Osteocyte (in vitro differentiated cells): ENCODE measurements at regions not wholly inside any gene's neighbourhood (a gene's known extent, or its start where the extent isn't known, plus 50 kb on each side); places are given as distances from the start of the nearest gene placed in this dataset.

Source experiments
- DNase-seq: peaks from one replicate; pipeline ENCODE4 v3.0.0; 2021; ENCODE audit warnings: mixed read lengths; ENCODE audit not compliant: unreplicated experiment; ENCODE audit errors: extremely low spot score
- H3K27ac Mint-ChIP-seq: one replicate; pipeline ENCODE4 v1.8.0; 2021; ENCODE audit warnings: mild to moderate bottlenecking, mixed read lengths; ENCODE audit not compliant: unreplicated experiment
- H3K27me3 Mint-ChIP-seq: one replicate; pipeline ENCODE4 v1.8.0; 2021; ENCODE audit warnings: mixed read lengths; ENCODE audit not compliant: unreplicated experiment
- H3K36me3 Mint-ChIP-seq: one replicate; pipeline ENCODE4 v1.8.0; 2021; ENCODE audit warnings: mixed read lengths; ENCODE audit not compliant: unreplicated experiment
- H3K4me1 Mint-ChIP-seq: one replicate; pipeline ENCODE4 v1.8.0; 2021; ENCODE audit warnings: mixed read lengths; ENCODE audit not compliant: unreplicated experiment
- H3K4me3 Mint-ChIP-seq: one replicate; pipeline ENCODE4 v1.8.0; 2021; ENCODE audit warnings: mild to moderate bottlenecking, moderate library complexity, mixed read lengths; ENCODE audit not compliant: unreplicated experiment
- H3K9me3 Mint-ChIP-seq: one replicate; pipeline ENCODE4 v1.8.0; 2021; ENCODE audit warnings: mixed read lengths; ENCODE audit not compliant: unreplicated experiment
- CTCF ChIP-seq: fragments of 200-600 bp; sonication (generic); IDR thresholded peaks from 2 replicates; pipeline ENCODE4 v1.5.0; 2021; ENCODE audit warnings: antibody characterized with exemption, mild to moderate bottlenecking, moderate library complexity

- Mint-ChIP-seq H3K4me1 (no peaks in the 10 kb centered on the region), H3K27ac (no peak overlapping the region), H3K36me3 (no peaks in the 10 kb centered on the region), H3K9me3 (peaks cover 15% of the 10 kb centered on the region), H3K27me3 (no peaks in the 10 kb centered on the region), H3K4me3 (no peak overlapping the region)
- no peak for DNase-seq
- no peak for TF ChIP-seq CTCF
These were observed 418.1 kb downstream of the TSHZ3 start for GRCh38 chr19:30930941-30931706.

DNA sequence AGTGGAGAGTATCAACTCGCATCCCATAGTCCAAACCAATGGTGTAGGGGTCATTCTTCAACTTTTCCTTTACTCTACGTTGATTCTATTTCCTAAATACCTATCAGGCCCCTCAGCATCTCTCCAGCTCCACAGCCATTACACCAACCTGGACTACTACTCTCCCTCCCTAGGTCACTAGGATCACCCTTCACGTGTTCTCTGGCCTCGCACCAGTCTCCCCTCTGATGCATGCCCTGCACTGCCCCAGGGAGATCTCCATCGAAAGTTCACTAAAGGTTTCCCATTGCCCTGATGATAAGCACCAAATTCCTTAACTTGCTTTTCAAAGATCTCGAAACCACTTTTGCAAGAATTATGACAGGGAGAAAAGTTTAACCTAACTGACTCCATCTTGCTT lies 421.5 kb downstream of the TSHZ3 start:
- H3K9me3 Mint-ChIP-seq = peaks cover 9% of the 10 kb centered on the region
- H3K36me3 Mint-ChIP-seq = no peaks in the 10 kb centered on the region
- no peaks in the 10 kb centered on the region for H3K4me1 Mint-ChIP-seq
- no peak overlapping the region for H3K4me3 Mint-ChIP-seq
- H3K27ac Mint-ChIP-seq = no peak overlapping the region
- no peak for TF ChIP-seq CTCF
- no peak for DNase-seq
- H3K27me3 Mint-ChIP-seq = no peaks in the 10 kb centered on the region

- TF ChIP-seq CTCF = no peak
- no peaks in the 10 kb centered on the region for H3K36me3 Mint-ChIP-seq
- H3K27ac Mint-ChIP-seq = no peak overlapping the region
- no peaks in the 10 kb centered on the region for H3K4me1 Mint-ChIP-seq
- no peak for DNase-seq
- H3K9me3 Mint-ChIP-seq = peaks cover 12% of the 10 kb centered on the region
- no peaks in the 10 kb centered on the region for H3K27me3 Mint-ChIP-seq
- no peak overlapping the region for H3K4me3 Mint-ChIP-seq
These were observed 424.6 kb downstream of the TSHZ3 start for GRCh38 chr19:30924670-30925069.

GRCh38 chr19:30924069-30924636 lies 425.1 kb downstream of the TSHZ3 start:
- H3K27me3 Mint-ChIP-seq = no peaks in the 10 kb centered on the region
- H3K27ac Mint-ChIP-seq = no peak overlapping the region
- no peak overlapping the region for H3K4me3 Mint-ChIP-seq
- TF ChIP-seq CTCF = no peak
- H3K36me3 Mint-ChIP-seq = no peaks in the 10 kb centered on the region
- H3K9me3 Mint-ChIP-seq = peaks cover 13% of the 10 kb centered on the region
- DNase-seq = no peak
- no peaks in the 10 kb centered on the region for H3K4me1 Mint-ChIP-seq

- H3K27me3 Mint-ChIP-seq = no peaks in the 10 kb centered on the region
- no peak overlapping the region for H3K4me3 Mint-ChIP-seq
- peaks cover 16% of the 10 kb centered on the region for H3K9me3 Mint-ChIP-seq
- H3K36me3 Mint-ChIP-seq = no peaks in the 10 kb centered on the region
- no peak for DNase-seq
- no peak for TF ChIP-seq CTCF
- H3K27ac Mint-ChIP-seq = no peak overlapping the region
- H3K4me1 Mint-ChIP-seq = no peaks in the 10 kb centered on the region
These were observed 425.6 kb downstream of the TSHZ3 start for GRCh38 chr19:30923621-30924020.
